Left ventricle myocardium superior (tissue), 1 donor: ENCODE measurements at regions not wholly inside any gene's neighbourhood (a gene's known extent, or its start where the extent isn't known, plus 50 kb on each side); places are given as distances from the start of the nearest gene placed in this dataset.

Experiments used
- ATAC-seq: fragments of 200-7000 bp; cut with Tn5 transposase; one replicate; pipeline ENCODE4 v1.9.1; 2020; ENCODE audit warnings: mild to moderate bottlenecking, moderate library complexity
- DNase-seq: peaks from one replicate; pipeline ENCODE4 v3.0.0-alpha.2; 2020
- intact Hi-C: fragments of 100-400 bp; cut with micrococcal nuclease; formaldehyde crosslinking; loops from one replicate; pipeline ENCODE4 v1.11.0; 2022
- donor health status: DM: no; HTN: yes; CAD: no; lungs with severe emphysema.

- intact Hi-C loops, result no loop called here
- no peak for ATAC-seq
- no peak for DNase-seq
Observed at GRCh38 chr2:57552885-57553284, 493.7 kb upstream of the VRK2 start.

- ATAC-seq (no peak), DNase-seq (no peak)
- intact Hi-C loops, result no loop called here
Observed at GRCh38 chr2:57554348-57554747, 492.3 kb upstream of the VRK2 start.

GRCh38 chr2:57558312-57558711, 488.3 kb upstream of the VRK2 start:
- intact Hi-C loops, result no loop called here
- DNase-seq (no peak), ATAC-seq (no peak)

GRCh38 chr2:57562495-57562894, 484.1 kb upstream of the VRK2 start:
- ATAC-seq, result no peak
- intact Hi-C loops, result no loop called here

GRCh38 chr2:57563015-57563414, 483.6 kb upstream of the VRK2 start:
- intact Hi-C loops, result no loop called here
- DNase-seq, result no peak
- no peak for ATAC-seq

More at GRCh38 chr2:57562495-57562894, 484.1 kb upstream of the VRK2 start:
- DNase-seq, result no peak

GRCh38 chr2:57567245-57567644, 479.4 kb upstream of the VRK2 start:
- DNase-seq, result no peak
- no peak for ATAC-seq
- intact Hi-C loops, result no loop called here

- intact Hi-C loops, result no loop called here
- DNase-seq (no peak), ATAC-seq (no peak)
Observed at GRCh38 chr2:57569396-57569795, 477.2 kb upstream of the VRK2 start.

- no peak for DNase-seq
- ATAC-seq, result no peak
- intact Hi-C loops, result no loop called here
Observed at GRCh38 chr2:57570961-57571360, 475.6 kb upstream of the VRK2 start.

- DNase-seq (no peak), ATAC-seq (no peak)
- intact Hi-C loops, result no loop called here
Observed at GRCh38 chr2:57575700-57576268, 470.8 kb upstream of the VRK2 start.

GRCh38 chr2:57576983-57577382, 469.6 kb upstream of the VRK2 start:
- no peak for DNase-seq
- intact Hi-C loops, result no loop called here
- no peak for ATAC-seq

- ATAC-seq, result no peak
- DNase-seq, result no peak
- intact Hi-C loops, result no loop called here
Observed at GRCh38 chr2:57597940-57598339, 448.7 kb upstream of the VRK2 start.

GRCh38 chr2:57598551-57598950, 448.1 kb upstream of the VRK2 start:
- intact Hi-C loops, result no loop called here
- DNase-seq, result no peak
- no peak for ATAC-seq

- ATAC-seq, result no peak
- intact Hi-C loops, result no loop called here
- no peak for DNase-seq
Observed at GRCh38 chr2:57602733-57603132, 443.9 kb upstream of the VRK2 start.

GRCh38 chr2:57614988-57615387, 431.6 kb upstream of the VRK2 start:
- intact Hi-C loops, result no loop called here
- DNase-seq, result no peak
- no peak for ATAC-seq

GRCh38 chr2:57615855-57616556, 430.6 kb upstream of the VRK2 start:
- intact Hi-C loops, result no loop called here
- ATAC-seq, result no peak
- no peak for DNase-seq

GRCh38 chr2:57617318-57617717, 429.3 kb upstream of the VRK2 start:
- intact Hi-C loops, result no loop called here
- no peak for DNase-seq
- no peak for ATAC-seq

GRCh38 chr2:57621122-57621663, 425.4 kb upstream of the VRK2 start:
- DNase-seq (no peak), ATAC-seq (no peak)
- intact Hi-C loops, result no loop called here

- ATAC-seq (no peak), DNase-seq (no peak)
Observed at GRCh38 chr2:57622009-57622408, 424.6 kb upstream of the VRK2 start.

GRCh38 chr2:57656198-57656597, 390.4 kb upstream of the VRK2 start:
- DNase-seq (no peak), ATAC-seq (no peak)
- intact Hi-C loops, result no loop called here

More at GRCh38 chr2:57622009-57622408, 424.6 kb upstream of the VRK2 start:
- intact Hi-C loops, result no loop called here

- DNase-seq, result no peak
- intact Hi-C loops, result no loop called here
- ATAC-seq, result no peak
Observed at GRCh38 chr2:57669570-57669969, 377.0 kb upstream of the VRK2 start.

- ATAC-seq, result no peak
Observed at GRCh38 chr2:57674025-57674424, 372.6 kb upstream of the VRK2 start.

More at GRCh38 chr2:57674025-57674424, 372.6 kb upstream of the VRK2 start:
- DNase-seq, result no peak
- intact Hi-C loops, result no loop called here
